GM13977 (cell line): ENCODE measurements at regions not wholly inside any gene's neighbourhood (a gene's known extent, or its start where the extent isn't known, plus 50 kb on each side); places are given as distances from the start of the nearest gene placed in this dataset.

Experiments
- DNase-seq: peaks from one replicate; pipeline ENCODE4 v3.0.0; 2012; ENCODE audit warnings: low spot score
- CTCF ChIP-seq: IDR thresholded peaks from 2 replicates; pipeline ENCODE4 v1.5.1; 2012; ENCODE audit warnings: mild to moderate bottlenecking, control low read depth; ENCODE audit not compliant: insufficient read depth; ENCODE audit errors: extremely low read depth, missing control alignments
- in situ Hi-C: fragments of 300-500 bp; cut with MboI; formaldehyde crosslinking; loops from one replicate; pipeline ENCODE4 v1.12.0; 2022; ENCODE audit warnings: low sequenced_read_pairs, low pct_unique_long_range_greater_than_20kb, mixed read lengths, inconsistent platforms; ENCODE audit not compliant: unreplicated experiment

- no peak for DNase-seq
- in situ Hi-C loops: no loop called here
- TF ChIP-seq CTCF: no peak
These were observed 79.4 kb downstream of the RRAGC start for GRCh38 chr1:38780133-38780532.

GRCh38 chr1:38779491-38779890 is 80.1 kb downstream of the RRAGC start:
- DNase-seq: no peak
- in situ Hi-C loops: no loop called here
- no peak for TF ChIP-seq CTCF

- TF ChIP-seq CTCF: no peak
- in situ Hi-C loops: no loop called here
- no peak for DNase-seq
These were observed 81.1 kb downstream of the RRAGC start for GRCh38 chr1:38778521-38778920.

GRCh38 chr1:38778051-38778450 is 81.5 kb downstream of the RRAGC start:
- in situ Hi-C loops: no loop called here
- TF ChIP-seq CTCF: no peak
- no peak for DNase-seq

- TF ChIP-seq CTCF: no peak
- DNase-seq: no peak
- in situ Hi-C loops: no loop called here
These were observed 82.1 kb downstream of the RRAGC start for GRCh38 chr1:38777464-38777957.

- no peak for DNase-seq
- in situ Hi-C loops: no loop called here
- no peak for TF ChIP-seq CTCF
These were observed 83.0 kb downstream of the RRAGC start for GRCh38 chr1:38776466-38777065.
